ENCODE measurements at regions not wholly inside any gene's neighbourhood (a gene's known extent, or its start where the extent isn't known, plus 50 kb on each side); places are given as distances from the start of the nearest gene placed in this dataset.

- no peak for TF ChIP-seq GATA2 (IDR thresholded peaks at IDR 0.05; ENCODE audit: low read depth, low read length)
- no peak for TF ChIP-seq GATA3 (IDR thresholded peaks at IDR 0.05; ENCODE audit: low read depth, low read length)
Measured at GRCh38 chr10:123551259-123551658, 114.9 kb upstream of the GPR26 start.
